GM23338 (cell line): ENCODE measurements at regions not wholly inside any gene's neighbourhood (a gene's known extent, or its start where the extent isn't known, plus 50 kb on each side); places are given as distances from the start of the nearest gene placed in this dataset.

Experiments used
- CTCF ChIP-seq, 2 experiments: fragments of 200-600 bp in 1 of 2; sonication (generic) in 1 of 2; conservative IDR thresholded peaks; 2 replicates each; pipeline versions ENCODE4 v1.5.1 to v1.6.1; 2016 to 2017; ENCODE audit warnings: antibody characterized with exemption in 2 of 2, low read depth in 2 of 2, mild to moderate bottlenecking in 2 of 2, moderate library complexity in 1 of 2
- EZH2 ChIP-seq: fragments of 200-600 bp; sonication (generic); IDR thresholded peaks from one replicate; pipeline ENCODE4 v1.8.0; 2017; ENCODE audit warnings: antibody characterized with exemption, mild to moderate bottlenecking, low read depth; ENCODE audit not compliant: unreplicated experiment
- NANOG ChIP-seq: IDR thresholded peaks from 2 replicates; pipeline ENCODE4 v1.6.1; 2016; ENCODE audit warnings: antibody characterized with exemption, borderline replicate concordance
- POLR2AphosphoS5 ChIP-seq: IDR thresholded peaks from 2 replicates; pipeline ENCODE4 v1.6.1; 2016; ENCODE audit warnings: antibody characterized with exemption, low read depth
- REST ChIP-seq: IDR thresholded peaks from one replicate; pipeline ENCODE4 v1.6.1; 2018; ENCODE audit warnings: antibody characterized with exemption; ENCODE audit not compliant: unreplicated experiment
- ZNF331 ChIP-seq: fragments of 250-450 bp; sonication (Bioruptor Pico); IDR thresholded peaks from 2 replicates; pipeline ENCODE4 v1.5.0; 2020; ENCODE audit warnings: low read depth, mild to moderate bottlenecking, moderate library complexity

GRCh38 chr10:125399289-125399688, 238.9 kb upstream of the CTBP2 start:
- no peak for TF ChIP-seq POLR2AphosphoS5
- no peak for TF ChIP-seq CTCF (conservative IDR thresholded peaks at IDR 0.05; ENCODE audit: low read depth in 2 of 2)
- no peak for TF ChIP-seq NANOG
- TF ChIP-seq ZNF331 (CRISPR knock-in tag) = no peak
- no peak for TF ChIP-seq REST
- no peak for TF ChIP-seq EZH2
